HG03060 (cell line): ENCODE measurements at regions not wholly inside any gene's neighbourhood (a gene's known extent, or its start where the extent isn't known, plus 50 kb on each side); places are given as distances from the start of the nearest gene placed in this dataset.

Source experiments
- ATAC-seq: cut with Tn5 transposase; IDR thresholded peaks from one replicate; pipeline ENCODE4 v1.9.1; 2021; ENCODE audit warnings: low read depth, moderate number of reproducible peaks; ENCODE audit not compliant: unreplicated experiment

DNA sequence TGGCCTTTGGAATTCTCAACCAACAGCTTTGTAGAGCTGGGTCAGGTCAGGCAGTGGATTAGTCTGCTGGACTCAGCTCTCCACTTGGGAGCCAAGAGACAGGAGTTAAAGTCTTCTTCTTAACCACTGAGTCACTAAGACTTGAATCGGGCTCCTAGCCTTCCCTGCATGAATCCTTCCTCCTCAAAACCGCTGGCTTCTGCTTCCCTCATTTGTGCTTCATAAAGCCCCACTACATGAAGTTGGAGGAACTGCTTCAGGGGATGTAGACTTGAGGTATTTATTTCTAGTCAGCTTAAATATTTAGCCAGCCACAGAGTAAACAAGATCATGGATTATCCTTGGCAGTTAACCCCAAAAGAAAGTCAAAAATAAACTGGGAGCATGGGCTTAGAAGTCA is 536.3 kb upstream of the TNP1 start:
- ATAC-seq, result no peak

- no peak for ATAC-seq
These were observed 534.9 kb upstream of the TNP1 start for GRCh38 chr2:217394510-217395351.

- no peak for ATAC-seq
These were observed 533.7 kb upstream of the TNP1 start for GRCh38 chr2:217393585-217394032.

- ATAC-seq, result no peak
These were observed 533.2 kb upstream of the TNP1 start for GRCh38 chr2:217392930-217393584.

GRCh38 chr2:217387776-217388387 is 528.0 kb upstream of the TNP1 start:
- ATAC-seq, result no peak

GRCh38 chr2:217386041-217386440 is 526.2 kb upstream of the TNP1 start:
- no peak for ATAC-seq

GRCh38 chr2:217383620-217384019 is 523.8 kb upstream of the TNP1 start:
- no peak for ATAC-seq

DNA sequence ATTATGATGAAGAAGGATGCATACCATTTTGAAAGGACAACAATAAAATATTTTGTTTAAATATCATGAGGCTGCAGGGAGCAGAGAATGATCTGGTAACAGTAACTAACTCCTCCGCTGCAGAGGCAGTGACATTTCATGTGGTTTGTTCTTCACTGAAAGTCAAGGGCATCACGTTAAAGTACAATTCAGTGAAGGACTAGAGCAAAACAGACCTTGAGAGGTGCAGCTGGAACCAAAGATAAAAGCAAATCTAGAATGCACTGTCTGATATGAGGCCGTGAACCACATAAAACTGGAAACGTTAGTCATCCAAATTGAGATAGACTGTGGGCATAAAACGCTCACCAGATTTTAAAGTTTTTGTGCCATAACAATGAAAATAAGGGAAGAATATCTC is 522.9 kb upstream of the TNP1 start:
- no peak for ATAC-seq

DNA sequence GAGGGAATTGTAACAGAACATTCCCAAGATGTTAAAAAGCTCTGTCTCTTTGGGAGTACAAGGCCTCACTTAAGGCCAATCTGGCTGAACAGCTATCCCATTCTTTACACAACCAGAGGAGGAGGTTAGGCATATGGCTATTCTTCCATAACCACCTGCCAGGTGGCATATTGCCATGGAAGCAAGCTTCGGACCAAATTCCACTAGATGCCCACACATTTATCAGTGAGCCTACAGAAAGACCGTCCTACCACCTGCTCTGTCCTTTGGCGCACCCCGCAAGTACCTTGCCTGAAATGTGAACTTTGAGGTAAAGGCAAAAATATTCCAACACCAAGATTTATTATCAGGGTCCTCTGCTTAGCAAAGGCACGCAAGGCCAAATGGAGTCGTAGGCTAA is 519.9 kb upstream of the TNP1 start:
- ATAC-seq, result no peak

DNA sequence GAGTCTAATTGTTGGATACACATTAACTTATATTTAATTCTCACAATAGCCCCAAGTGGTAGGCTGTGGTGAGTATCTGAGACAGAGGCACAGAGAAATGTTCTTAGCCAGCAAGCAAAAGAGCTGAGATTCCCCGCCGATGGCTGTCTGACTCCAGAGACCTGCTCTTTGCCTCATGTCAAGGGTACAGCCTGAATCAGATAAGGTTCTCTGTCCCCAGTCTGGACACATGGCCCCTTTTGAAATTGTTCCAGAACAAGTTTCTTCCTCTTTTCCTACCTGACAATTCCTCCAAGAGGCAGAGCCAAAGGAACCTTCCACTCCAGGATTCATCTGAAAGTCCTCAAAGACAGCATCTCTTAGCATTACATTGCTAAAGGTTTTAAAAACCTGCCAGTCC is 512.9 kb upstream of the TNP1 start:
- ATAC-seq, result no peak

DNA sequence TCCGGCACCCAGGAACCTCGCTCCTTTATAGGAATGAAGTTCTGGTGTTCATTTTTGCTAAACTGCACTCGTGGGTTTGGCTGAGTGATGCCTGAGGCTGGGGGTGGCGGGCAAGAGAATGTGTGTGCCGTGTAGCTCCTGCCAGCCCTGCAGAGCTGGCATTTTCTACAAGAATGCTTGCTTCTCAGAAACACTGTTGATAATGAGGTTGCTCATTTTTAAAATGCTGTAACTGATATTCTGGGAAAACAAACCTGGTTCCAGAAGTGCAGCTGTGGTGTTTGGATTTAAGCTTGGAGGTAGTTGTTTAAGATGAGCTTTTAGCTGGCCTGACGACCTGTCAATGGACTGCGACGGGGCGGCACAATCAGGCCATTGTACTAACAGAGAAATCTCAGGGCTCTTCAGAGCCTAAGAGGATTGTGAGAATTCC is 511.9 kb upstream of the TNP1 start:
- no peak for ATAC-seq

DNA sequence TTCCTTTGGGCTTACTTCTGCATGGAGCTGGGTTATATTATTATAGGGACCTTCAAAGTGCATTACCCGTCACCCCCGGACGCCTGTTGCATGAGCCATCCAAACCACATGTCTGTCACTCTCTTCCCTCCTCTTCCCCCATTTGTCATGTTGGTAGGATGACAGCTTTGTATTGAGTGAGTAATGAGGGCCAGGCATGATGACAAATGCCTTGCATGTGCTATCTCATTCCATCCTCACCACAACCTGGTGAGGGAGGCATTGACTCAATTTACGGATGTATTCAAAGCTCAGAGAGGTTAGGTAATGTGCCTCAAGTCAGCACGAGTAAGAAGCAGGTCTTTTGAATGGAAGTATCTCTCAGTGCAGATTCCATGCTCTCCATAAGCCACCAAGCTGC is 510.5 kb upstream of the TNP1 start:
- no peak for ATAC-seq

- no peak for ATAC-seq
These were observed 507.6 kb upstream of the TNP1 start for GRCh38 chr2:217367464-217367863.

GRCh38 chr2:217366966-217367365 is 507.1 kb upstream of the TNP1 start:
- ATAC-seq, result no peak

DNA sequence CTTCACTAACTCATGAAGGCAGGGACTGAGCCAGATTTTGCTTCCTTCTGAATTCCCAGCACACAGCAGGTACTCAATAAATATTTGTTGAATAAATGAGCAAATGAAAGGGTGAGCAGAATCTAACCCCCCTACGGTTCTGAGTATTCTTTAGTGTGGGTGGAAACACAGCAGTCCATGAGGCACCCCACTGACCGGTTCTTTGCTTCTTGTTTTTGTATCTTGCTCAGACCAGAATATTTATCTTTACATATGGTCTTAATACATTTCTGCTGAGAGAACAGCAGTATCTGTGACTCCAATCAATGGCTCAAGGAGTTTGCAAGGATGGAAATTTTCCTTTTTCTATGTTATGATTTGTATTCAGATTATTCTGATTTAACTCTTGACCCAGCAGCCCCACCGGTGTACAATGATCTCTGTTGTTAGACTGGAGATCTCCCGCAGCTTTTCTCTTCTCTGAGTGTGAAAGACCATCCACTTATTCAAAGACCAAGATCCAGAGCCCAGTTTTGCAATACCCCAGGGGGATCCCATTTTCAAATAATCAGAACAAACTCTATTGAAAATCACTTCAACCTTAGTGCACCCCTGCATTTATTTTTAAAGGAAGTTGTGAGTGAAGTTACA is 506.5 kb upstream of the TNP1 start:
- ATAC-seq, result no peak

GRCh38 chr2:217365656-217366055 is 505.8 kb upstream of the TNP1 start:
- no peak for ATAC-seq

DNA sequence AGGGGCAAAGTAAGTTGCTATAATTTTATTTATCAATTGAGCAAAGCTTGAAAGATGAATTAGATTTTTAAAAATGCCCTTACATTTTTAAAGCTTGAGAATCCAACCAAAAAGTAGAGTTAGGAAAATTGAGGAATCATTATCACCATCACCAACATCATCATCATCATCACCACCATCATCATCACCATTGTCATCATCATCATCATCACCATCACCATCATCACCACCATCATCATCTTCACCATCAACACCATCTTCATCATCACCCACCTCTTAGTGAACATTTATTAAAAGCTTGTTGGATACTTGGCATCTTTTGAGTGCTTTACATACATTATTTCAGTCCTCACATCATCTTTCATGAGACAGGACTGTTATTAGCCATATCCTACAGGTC is 504.4 kb upstream of the TNP1 start:
- no peak for ATAC-seq

- no peak for ATAC-seq
These were observed 503.6 kb upstream of the TNP1 start for GRCh38 chr2:217363470-217363869.

DNA sequence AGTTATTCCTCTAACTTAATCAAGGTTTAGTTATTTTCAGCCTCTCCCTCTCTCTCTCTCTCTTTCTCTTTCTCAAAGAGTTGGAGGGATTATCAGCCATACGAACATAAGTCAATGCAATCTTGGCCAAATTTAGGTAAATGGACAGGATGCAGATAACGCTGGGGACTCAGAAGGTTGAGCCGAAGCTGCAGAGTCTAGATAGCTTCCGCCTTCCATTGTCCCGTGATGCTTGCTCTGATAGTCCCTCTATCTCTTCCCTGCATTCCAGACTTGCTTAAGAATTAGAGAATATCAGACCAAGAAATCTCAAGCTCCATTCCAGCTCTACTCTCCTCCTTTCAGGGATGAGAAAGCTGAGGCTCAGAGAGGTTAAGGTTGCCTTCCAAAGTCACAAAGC is 502.8 kb upstream of the TNP1 start:
- ATAC-seq, result no peak

DNA sequence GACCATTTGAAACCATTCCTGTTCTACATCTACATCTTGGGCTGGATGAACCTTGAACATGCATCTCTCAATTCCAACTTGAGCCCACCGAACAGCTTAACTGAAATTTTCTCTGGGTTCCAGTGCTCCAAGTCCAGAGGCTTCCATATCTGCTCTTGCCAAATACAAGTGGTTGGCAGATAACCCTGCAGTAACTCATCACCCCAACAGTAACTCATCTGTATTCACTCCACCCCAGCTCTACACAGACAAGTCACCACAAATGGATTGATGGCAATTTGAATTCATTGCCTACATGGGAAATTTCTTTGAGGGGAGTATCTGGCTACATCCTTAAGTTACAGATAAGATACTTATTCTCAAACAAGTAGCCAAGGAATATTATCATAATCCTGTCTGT is 502.4 kb upstream of the TNP1 start:
- ATAC-seq, result no peak

- no peak for ATAC-seq
These were observed 501.6 kb upstream of the TNP1 start for GRCh38 chr2:217361483-217361880.
